ENCODE measurements at regions not wholly inside any gene's neighbourhood (a gene's known extent, or its start where the extent isn't known, plus 50 kb on each side); places are given as distances from the start of the nearest gene placed in this dataset.
A peak's percentile ranks its signal among the peaks of the same experiment; 100 is the strongest.
"Not testable (repeated sequence)": the region's sequence is repeated elsewhere in the genome, so short reads cannot be mapped to it uniquely, and the experiment has no call there.

- H3K27ac Mint-ChIP-seq; POLR2A ChIA-PET; H3K27me3 Mint-ChIP-seq; H3K27me3 ChIP-seq (ENCODE audit: insufficient read depth, low read length, poor library complexity, severe bottlenecking); H3K9me3 ChIP-seq (ENCODE audit: low read length); H3K36me3 Mint-ChIP-seq; H3K9me3 Mint-ChIP-seq; H3K4me1 ChIP-seq (ENCODE audit: insufficient read depth, low read length); CTCF ChIA-PET; H3K36me3 ChIP-seq (ENCODE audit: insufficient read depth, low read length); H3K4me3 ChIP-seq (ENCODE audit: low read length); H3K27ac ChIP-seq (ENCODE audit: low read depth, low read length); H3K4me1 Mint-ChIP-seq: not testable (repeated sequence)
- DNase-seq, result peak in 2 of 5 donors; percentile 1 to 46
- peak overlapping the region in 2 of 7 donors; percentile 44 for H3K4me3 Mint-ChIP-seq
Measured at GRCh38 chr9:66269024-66269423, 532.1 kb downstream of the FOXD4L4 start.

- POLR2A ChIA-PET, result not testable (repeated sequence)
- peak overlapping the region; percentile 95 to 100 (median 97) for H3K4me3 Mint-ChIP-seq
Measured at GRCh38 chr9:66269783-66270182, 532.8 kb downstream of the FOXD4L4 start.

GRCh38 chr9:66278809-66279208 lies 541.9 kb downstream of the FOXD4L4 start:
- POLR2A ChIA-PET; H3K27ac ChIP-seq (ENCODE audit: low read depth, low read length); H3K27me3 ChIP-seq (ENCODE audit: insufficient read depth, low read length, poor library complexity, severe bottlenecking); CTCF ChIA-PET; H3K4me1 Mint-ChIP-seq; DNase-seq; H3K27me3 Mint-ChIP-seq; H3K4me3 Mint-ChIP-seq; H3K9me3 ChIP-seq (ENCODE audit: low read length); H3K4me3 ChIP-seq (ENCODE audit: low read length); H3K27ac Mint-ChIP-seq; H3K9me3 Mint-ChIP-seq; H3K36me3 Mint-ChIP-seq; H3K36me3 ChIP-seq (ENCODE audit: insufficient read depth, low read length); H3K4me1 ChIP-seq (ENCODE audit: insufficient read depth, low read length): not testable (repeated sequence)

More at GRCh38 chr9:66269783-66270182, 532.8 kb downstream of the FOXD4L4 start:
- peak; percentile 27 to 78 (median 69) for DNase-seq
- H3K36me3 Mint-ChIP-seq; CTCF ChIA-PET; H3K4me1 Mint-ChIP-seq; H3K9me3 ChIP-seq (ENCODE audit: low read length); H3K27ac ChIP-seq (ENCODE audit: low read depth, low read length); H3K9me3 Mint-ChIP-seq; H3K27me3 ChIP-seq (ENCODE audit: insufficient read depth, low read length, poor library complexity, severe bottlenecking); H3K4me3 ChIP-seq (ENCODE audit: low read length); H3K27me3 Mint-ChIP-seq; H3K4me1 ChIP-seq (ENCODE audit: insufficient read depth, low read length); H3K36me3 ChIP-seq (ENCODE audit: insufficient read depth, low read length): not testable (repeated sequence)
- H3K27ac Mint-ChIP-seq, result peak overlapping the region; percentile 87 to 100 (median 94)

Measured in CD8-positive, alpha-beta memory T cell (primary cell).